Astrocyte (in vitro differentiated cells and primary cell): ENCODE measurements at regions not wholly inside any gene's neighbourhood (a gene's known extent, or its start where the extent isn't known, plus 50 kb on each side); places are given as distances from the start of the nearest gene placed in this dataset.
"Not testable (repeated sequence)": the region's sequence is repeated elsewhere in the genome, so short reads cannot be mapped to it uniquely, and the experiment has no call there.

Experiments
- DNase-seq: peaks from one replicate; pipeline ENCODE4 v3.0.0-alpha.2; 2010; ENCODE audit warnings: low read depth
- FAIRE-seq: peaks from 2 replicates; lab custom pipeline; 2011; peaks lifted over from hg19 to GRCh38; lab: Jason Lieb, UNC
- H2AFZ ChIP-seq: 2 replicates; pipeline ENCODE4 v1.6.0; 2012; ENCODE audit warnings: low read depth, low read length, inconsistent platforms
- H3K27ac ChIP-seq: 2 replicates; pipeline ENCODE4 v1.5.1; 2011; ENCODE audit warnings: low read depth, low read length, inconsistent platforms
- H3K27me3 ChIP-seq: 2 replicates; pipeline ENCODE4 v1.6.0; 2011; ENCODE audit warnings: low read length, inconsistent platforms; ENCODE audit not compliant: insufficient read depth
- H3K36me3 ChIP-seq: 2 replicates; pipeline ENCODE4 v1.5.1; 2011; ENCODE audit warnings: low read length, inconsistent platforms; ENCODE audit not compliant: insufficient read depth
- H3K4me1 ChIP-seq: 2 replicates; pipeline ENCODE4 v1.5.1; 2011; ENCODE audit warnings: low read length, inconsistent platforms; ENCODE audit not compliant: insufficient read depth
- H3K4me2 ChIP-seq: 2 replicates; pipeline ENCODE4 v1.6.0; 2012; ENCODE audit warnings: low read length, inconsistent platforms
- H3K4me3 ChIP-seq: 2 replicates; pipeline ENCODE4 v1.5.1; 2011; ENCODE audit warnings: low read depth, mild to moderate bottlenecking, low read length, inconsistent platforms; ENCODE audit not compliant: insufficient read depth
- H3K79me2 ChIP-seq: 2 replicates; pipeline ENCODE4 v1.6.0; 2012; ENCODE audit warnings: mild to moderate bottlenecking, low read length, inconsistent platforms; ENCODE audit not compliant: insufficient read depth
- H3K9ac ChIP-seq: 2 replicates; pipeline ENCODE4 v1.6.0; 2012; ENCODE audit warnings: mild to moderate bottlenecking, low read length, inconsistent platforms
- H3K9me3 ChIP-seq: 2 replicates; pipeline ENCODE4 v1.5.1; 2012; ENCODE audit warnings: low read depth, mild to moderate bottlenecking, low read length, inconsistent platforms; ENCODE audit not compliant: insufficient read depth
- H4K20me1 ChIP-seq: 2 replicates; pipeline ENCODE4 v1.6.0; 2012; ENCODE audit warnings: low read length, inconsistent platforms; ENCODE audit not compliant: insufficient read depth
- H3K27ac Mint-ChIP-seq: one replicate; pipeline ENCODE4 v1.8.0; 2021; ENCODE audit warnings: mild to moderate bottlenecking, mixed read lengths; ENCODE audit not compliant: unreplicated experiment
- H3K27me3 Mint-ChIP-seq: one replicate; pipeline ENCODE4 v1.8.0; 2021; ENCODE audit warnings: low read depth, mixed read lengths; ENCODE audit not compliant: unreplicated experiment
- H3K36me3 Mint-ChIP-seq: one replicate; pipeline ENCODE4 v1.8.0; 2021; ENCODE audit warnings: low read depth, mixed read lengths; ENCODE audit not compliant: unreplicated experiment
- H3K4me1 Mint-ChIP-seq: one replicate; pipeline ENCODE4 v1.8.0; 2021; ENCODE audit warnings: low read depth, mixed read lengths; ENCODE audit not compliant: unreplicated experiment
- H3K4me3 Mint-ChIP-seq: one replicate; pipeline ENCODE4 v1.8.0; 2021; ENCODE audit warnings: mild to moderate bottlenecking, moderate library complexity, mixed read lengths; ENCODE audit not compliant: unreplicated experiment
- H3K9me3 Mint-ChIP-seq: one replicate; pipeline ENCODE4 v1.8.0; 2021; ENCODE audit warnings: mild to moderate bottlenecking, mixed read lengths; ENCODE audit not compliant: unreplicated experiment
- EZH2 ChIP-seq: IDR thresholded peaks from 2 replicates; pipeline ENCODE4 v1.6.1; 2012; ENCODE audit warnings: mild to moderate bottlenecking, low read length, inconsistent platforms; ENCODE audit not compliant: insufficient read depth
- TF ChIP-seq, protein P1 (sequence below): IDR thresholded peaks from 2 replicates; pipeline ENCODE4 v1.5.1; 2011; ENCODE audit warnings: low read depth, mild to moderate bottlenecking, inconsistent platforms, low read length, moderate library complexity; ENCODE audit not compliant: insufficient read depth

- FAIRE-seq = no peak
- Mint-ChIP-seq H3K4me1 (peaks cover 4% of the 10 kb centered on the region), H3K27ac (no peak overlapping the region), H3K36me3 (no peaks in the 10 kb centered on the region), H3K9me3 (no peaks in the 10 kb centered on the region), H3K4me3 (no peak overlapping the region), H3K27me3 (no peaks in the 10 kb centered on the region)
- peaks cover 4% of the 10 kb centered on the region for H3K4me1 ChIP-seq
- no peak overlapping the region for H3K4me2 ChIP-seq
- no peaks in the 10 kb centered on the region for H3K9me3 ChIP-seq
- no peaks in the 10 kb centered on the region for H3K79me2 ChIP-seq
- DNase-seq = no peak
- H3K9ac ChIP-seq = no peak overlapping the region
- no peaks in the 10 kb centered on the region for H3K36me3 ChIP-seq
- TF ChIP-seq, protein P1, sequence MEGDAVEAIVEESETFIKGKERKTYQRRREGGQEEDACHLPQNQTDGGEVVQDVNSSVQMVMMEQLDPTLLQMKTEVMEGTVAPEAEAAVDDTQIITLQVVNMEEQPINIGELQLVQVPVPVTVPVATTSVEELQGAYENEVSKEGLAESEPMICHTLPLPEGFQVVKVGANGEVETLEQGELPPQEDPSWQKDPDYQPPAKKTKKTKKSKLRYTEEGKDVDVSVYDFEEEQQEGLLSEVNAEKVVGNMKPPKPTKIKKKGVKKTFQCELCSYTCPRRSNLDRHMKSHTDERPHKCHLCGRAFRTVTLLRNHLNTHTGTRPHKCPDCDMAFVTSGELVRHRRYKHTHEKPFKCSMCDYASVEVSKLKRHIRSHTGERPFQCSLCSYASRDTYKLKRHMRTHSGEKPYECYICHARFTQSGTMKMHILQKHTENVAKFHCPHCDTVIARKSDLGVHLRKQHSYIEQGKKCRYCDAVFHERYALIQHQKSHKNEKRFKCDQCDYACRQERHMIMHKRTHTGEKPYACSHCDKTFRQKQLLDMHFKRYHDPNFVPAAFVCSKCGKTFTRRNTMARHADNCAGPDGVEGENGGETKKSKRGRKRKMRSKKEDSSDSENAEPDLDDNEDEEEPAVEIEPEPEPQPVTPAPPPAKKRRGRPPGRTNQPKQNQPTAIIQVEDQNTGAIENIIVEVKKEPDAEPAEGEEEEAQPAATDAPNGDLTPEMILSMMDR = no peak
- H3K27ac ChIP-seq = no peak overlapping the region
- no peaks in the 10 kb centered on the region for H4K20me1 ChIP-seq
- no peak overlapping the region for H3K4me3 ChIP-seq
- H2AFZ ChIP-seq = no peak overlapping the region
- H3K27me3 ChIP-seq = no peaks in the 10 kb centered on the region
Observed at GRCh38 chr9:13805546-13805945, 508.4 kb downstream of the NFIB start.

GRCh38 chr9:13804532-13804931, 509.4 kb downstream of the NFIB start:
- Histone ChIP-seq H3K4me3 (no peak overlapping the region), H3K9ac (no peak overlapping the region), H3K79me2 (no peaks in the 10 kb centered on the region), H4K20me1 (no peaks in the 10 kb centered on the region), H3K27me3 (no peaks in the 10 kb centered on the region), H3K36me3 (no peaks in the 10 kb centered on the region), H2AFZ (peak overlapping the region; percentile 16), H3K27ac (no peak overlapping the region), H3K9me3 (no peaks in the 10 kb centered on the region), H3K4me1 (no peaks in the 10 kb centered on the region), H3K4me2 (no peak overlapping the region)
- H3K27ac Mint-ChIP-seq = no peak overlapping the region
- TF ChIP-seq, protein P1 = no peak
- TF ChIP-seq EZH2 = no peak
- FAIRE-seq (no peak), DNase-seq (peak; percentile 83)
- H3K27me3 Mint-ChIP-seq = no peaks in the 10 kb centered on the region
- H3K4me3 Mint-ChIP-seq = no peak overlapping the region
- peaks cover 2% of the 10 kb centered on the region for H3K4me1 Mint-ChIP-seq
- no peaks in the 10 kb centered on the region for H3K9me3 Mint-ChIP-seq
- no peaks in the 10 kb centered on the region for H3K36me3 Mint-ChIP-seq

DNA sequence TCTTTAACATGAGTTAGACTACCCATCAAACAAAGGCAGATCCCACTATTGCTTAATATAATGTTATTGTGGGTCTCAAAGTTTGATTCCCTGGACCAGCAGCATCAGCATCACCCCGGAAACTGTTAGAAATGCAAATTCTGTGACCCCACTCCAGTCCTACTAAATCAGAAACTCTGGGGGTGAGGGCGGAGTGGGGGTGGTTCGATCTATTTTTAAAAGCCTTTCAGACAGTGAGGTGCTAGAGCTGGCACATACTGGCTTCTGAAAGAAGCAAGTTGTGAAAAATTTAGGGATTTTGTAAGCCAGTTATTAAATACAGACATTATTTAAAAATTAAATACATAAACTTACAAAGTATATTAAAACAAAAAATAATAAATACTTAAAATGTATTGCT, 513.2 kb downstream of the NFIB start:
- Histone ChIP-seq H3K4me3 (no peak overlapping the region), H4K20me1 (no peaks in the 10 kb centered on the region), H3K9ac (no peak overlapping the region), H3K79me2 (no peaks in the 10 kb centered on the region), H3K27ac (no peak overlapping the region), H3K9me3 (no peaks in the 10 kb centered on the region), H3K4me1 (no peaks in the 10 kb centered on the region), H3K27me3 (no peaks in the 10 kb centered on the region), H2AFZ (no peak overlapping the region), H3K4me2 (no peak overlapping the region), H3K36me3 (no peaks in the 10 kb centered on the region)
- Mint-ChIP-seq H3K4me3 (no peak overlapping the region), H3K36me3 (no peaks in the 10 kb centered on the region), H3K9me3 (peaks cover 17% of the 10 kb centered on the region), H3K27me3 (no peaks in the 10 kb centered on the region), H3K4me1 (peaks cover 5% of the 10 kb centered on the region), H3K27ac (no peak overlapping the region)
- FAIRE-seq (no peak), DNase-seq (no peak)
- TF ChIP-seq, protein P1 = no peak
- no peak for TF ChIP-seq EZH2

DNA sequence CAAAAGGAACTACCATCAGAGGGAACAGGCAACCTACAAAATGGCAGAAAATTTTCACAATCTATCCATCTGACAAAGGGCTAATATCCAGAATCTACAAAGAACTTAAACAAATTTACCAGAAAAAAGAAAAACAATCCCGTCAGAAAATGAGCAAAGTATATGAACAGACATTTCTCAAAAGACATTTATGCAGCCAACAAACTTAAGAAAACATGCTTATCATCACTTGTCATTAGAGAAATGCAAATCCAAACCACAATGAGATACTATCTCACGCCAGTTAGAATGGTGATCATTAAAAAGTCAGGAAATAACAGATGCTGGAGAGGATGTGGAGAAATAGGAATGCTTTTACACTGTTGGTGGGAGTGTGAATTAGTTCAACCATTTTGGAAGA, 516.2 kb downstream of the NFIB start:
- not testable (repeated sequence) for H3K27me3 Mint-ChIP-seq, H3K4me3 Mint-ChIP-seq, H3K79me2 ChIP-seq, H3K9me3 ChIP-seq, H3K4me1 ChIP-seq, H3K4me1 Mint-ChIP-seq, H3K4me3 ChIP-seq, H3K27ac Mint-ChIP-seq, H3K27me3 ChIP-seq, H3K36me3 ChIP-seq, H3K36me3 Mint-ChIP-seq, H3K27ac ChIP-seq, H3K4me2 ChIP-seq, H4K20me1 ChIP-seq, H2AFZ ChIP-seq, H3K9ac ChIP-seq, FAIRE-seq
- peak; percentile 77 for DNase-seq
- H3K9me3 Mint-ChIP-seq = peaks cover 24% of the 10 kb centered on the region
